CD4-positive, alpha-beta T cell (primary cell): ENCODE measurements at regions not wholly inside any gene's neighbourhood (a gene's known extent, or its start where the extent isn't known, plus 50 kb on each side); places are given as distances from the start of the nearest gene placed in this dataset.

Experiments
- ATAC-seq: fragments of 200-7000 bp; cut with Tn5 transposase; one replicate; pipeline ENCODE4 v1.10.0; 2022; ENCODE audit warnings: mild to moderate bottlenecking; ENCODE audit not compliant: poor library complexity
- CTCF ChIA-PET: fragments of 350-600 bp; sonication (Branson Sonifier 250); formaldehyde crosslinking; loops from one replicate; lab custom pipeline; 2021; ENCODE audit warnings: antibody characterized with exemption, inconsistent platforms; lab: Charles Lee
- POLR2A ChIA-PET: fragments of 350-600 bp; sonication (Branson Sonifier 250); formaldehyde crosslinking; loops from one replicate; lab custom pipeline; 2021; ENCODE audit warnings: antibody characterized with exemption, inconsistent platforms; lab: Charles Lee
- DNase-seq, 14 experiments: peaks; one replicate each; pipeline ENCODE4 v3.0.0-alpha.2; 2013 to 2020; ENCODE audit warnings: mixed read lengths in 2 of 14
- H3K27ac ChIP-seq, 2 donors: one replicate each; pipeline versions ENCODE4 v1.5.1 to v1.7.0; 2013; ENCODE audit warnings: low read length in 2 of 2, low read depth in 1 of 2, mild to moderate bottlenecking in 1 of 2
- H3K27me3 ChIP-seq, 2 experiments: 1 replicate in 1 of 2; 2 replicates in 1 of 2; pipeline versions ENCODE4 v1.6.1 to v1.7.0; 2013; ENCODE audit warnings: low read length in 2 of 2, control low read depth in 1 of 2, mild to moderate bottlenecking in 1 of 2, moderate library complexity in 1 of 2; ENCODE audit not compliant: insufficient read depth in 2 of 2, control insufficient read depth in 1 of 2
- H3K36me3 ChIP-seq: one replicate; pipeline ENCODE4 v1.6.1; 2013; ENCODE audit warnings: low read length, control low read depth; ENCODE audit not compliant: insufficient read depth
- H3K4me1 ChIP-seq: one replicate; pipeline ENCODE4 v1.6.1; 2013; ENCODE audit warnings: low read length, control low read depth; ENCODE audit not compliant: insufficient read depth
- H3K4me3 ChIP-seq: one replicate; pipeline ENCODE4 v1.5.1; 2013; ENCODE audit warnings: mild to moderate bottlenecking, low read length, moderate library complexity
- H3K9me3 ChIP-seq, 2 experiments: 1 replicate in 1 of 2; 2 replicates in 1 of 2; pipeline versions ENCODE4 v1.6.1 to v1.7.0; 2013; ENCODE audit warnings: low read length in 2 of 2, mild to moderate bottlenecking in 2 of 2, control low read depth in 1 of 2, moderate library complexity in 1 of 2; ENCODE audit not compliant: control insufficient read depth in 1 of 2, insufficient read depth in 1 of 2
- H3K27ac Mint-ChIP-seq: one replicate; pipeline ENCODE4 v1.8.0; 2020; ENCODE audit warnings: mixed read lengths
- H3K27me3 Mint-ChIP-seq: one replicate; pipeline ENCODE4 v1.8.0; 2021; ENCODE audit warnings: mixed read lengths
- H3K36me3 Mint-ChIP-seq: one replicate; pipeline ENCODE4 v1.8.0; 2021; ENCODE audit warnings: low read depth, mixed read lengths
- H3K4me1 Mint-ChIP-seq: one replicate; pipeline ENCODE4 v1.8.0; 2021; ENCODE audit warnings: low read depth, mixed read lengths
- H3K4me3 Mint-ChIP-seq: one replicate; pipeline ENCODE4 v1.8.0; 2020; ENCODE audit warnings: mild to moderate bottlenecking, mixed read lengths
- H3K9me3 Mint-ChIP-seq: one replicate; pipeline ENCODE4 v1.8.0; 2020; ENCODE audit warnings: mixed read lengths
- CTCF ChIP-seq: fragments of 200-600 bp; IDR thresholded peaks from one replicate; pipeline ENCODE4 v1.8.0; 2022; ENCODE audit warnings: antibody characterized with exemption, mild to moderate bottlenecking
- intact Hi-C, 2 experiments: fragments of 100-400 bp; cut with DNase I in 1 of 2; cut with micrococcal nuclease in 1 of 2; formaldehyde crosslinking; loops; one replicate each; pipeline versions ENCODE4 v1.15.1 to v1.9.0; 2023 to 2025; cut with DNase I, micrococcal nuclease

GRCh38 chr3:72129501-72130094 is 344.6 kb upstream of the PROK2 start:
- TF ChIP-seq CTCF: no peak
- H3K9me3 ChIP-seq: no peaks in the 10 kb centered on the region
- Mint-ChIP-seq H3K27ac (no peak overlapping the region), H3K9me3 (no peaks in the 10 kb centered on the region), H3K27me3 (no peaks in the 10 kb centered on the region), H3K36me3 (no peaks in the 10 kb centered on the region), H3K4me3 (no peak overlapping the region), H3K4me1 (peaks cover 4% of the 10 kb centered on the region)
- CTCF ChIA-PET: no interaction called here
- H3K27ac ChIP-seq: no peak overlapping the region
- POLR2A ChIA-PET: interaction anchor here (0.6 kb wide), 1 partner anchor 167 kb away, joined by 3 read pairs; no protein-coding TSS in a partner anchor
- H3K36me3 ChIP-seq: no peaks in the 10 kb centered on the region
- ATAC-seq (no peak), DNase-seq (no peak)
- H3K27me3 ChIP-seq: no peaks in the 10 kb centered on the region
- H3K4me1 ChIP-seq: no peaks in the 10 kb centered on the region
- intact Hi-C loops: no loop called here
- no peak overlapping the region for H3K4me3 ChIP-seq

GRCh38 chr3:72128921-72129320 is 344.0 kb upstream of the PROK2 start:
- CTCF ChIA-PET: no interaction called here
- no peak overlapping the region for H3K4me3 Mint-ChIP-seq

GRCh38 chr3:72127844-72128243 is 342.9 kb upstream of the PROK2 start:
- H3K9me3 ChIP-seq: no peaks in the 10 kb centered on the region
- no peaks in the 10 kb centered on the region for H3K36me3 ChIP-seq
- Mint-ChIP-seq H3K4me1 (no peaks in the 10 kb centered on the region), H3K36me3 (no peaks in the 10 kb centered on the region), H3K4me3 (no peak overlapping the region), H3K9me3 (no peaks in the 10 kb centered on the region), H3K27ac (no peak overlapping the region), H3K27me3 (no peaks in the 10 kb centered on the region)
- intact Hi-C loops: no loop called here
- ATAC-seq (no peak), DNase-seq (peak in 2 of 14 experiments; percentile 40 to 50)
- ChIA-PET POLR2A (no interaction called here), CTCF (no interaction called here)
- no peak overlapping the region for H3K4me3 ChIP-seq
- H3K27ac ChIP-seq: no peak overlapping the region
- no peak for TF ChIP-seq CTCF
- no peaks in the 10 kb centered on the region for H3K4me1 ChIP-seq
- H3K27me3 ChIP-seq: no peaks in the 10 kb centered on the region

More at GRCh38 chr3:72128921-72129320, 344.0 kb upstream of the PROK2 start:
- no peaks in the 10 kb centered on the region for H3K4me1 Mint-ChIP-seq
- intact Hi-C loops: no loop called here
- H3K4me3 ChIP-seq: no peak overlapping the region
- no peak for ATAC-seq
- TF ChIP-seq CTCF: no peak
- no peaks in the 10 kb centered on the region for H3K36me3 ChIP-seq
- no peak for DNase-seq
- POLR2A ChIA-PET: interaction anchor here (0.6 kb wide), 1 partner anchor 166 kb away, joined by 3 read pairs; no protein-coding TSS in a partner anchor
- no peaks in the 10 kb centered on the region for H3K4me1 ChIP-seq
- no peaks in the 10 kb centered on the region for H3K27me3 ChIP-seq
- no peaks in the 10 kb centered on the region for H3K9me3 ChIP-seq
- H3K36me3 Mint-ChIP-seq: no peaks in the 10 kb centered on the region
- no peak overlapping the region for H3K27ac Mint-ChIP-seq
- no peak overlapping the region for H3K27ac ChIP-seq
- no peaks in the 10 kb centered on the region for H3K27me3 Mint-ChIP-seq
- no peaks in the 10 kb centered on the region for H3K9me3 Mint-ChIP-seq
